ENCODE measurements at regions not wholly inside any gene's neighbourhood (a gene's known extent, or its start where the extent isn't known, plus 50 kb on each side); places are given as distances from the start of the nearest gene placed in this dataset.

DNA sequence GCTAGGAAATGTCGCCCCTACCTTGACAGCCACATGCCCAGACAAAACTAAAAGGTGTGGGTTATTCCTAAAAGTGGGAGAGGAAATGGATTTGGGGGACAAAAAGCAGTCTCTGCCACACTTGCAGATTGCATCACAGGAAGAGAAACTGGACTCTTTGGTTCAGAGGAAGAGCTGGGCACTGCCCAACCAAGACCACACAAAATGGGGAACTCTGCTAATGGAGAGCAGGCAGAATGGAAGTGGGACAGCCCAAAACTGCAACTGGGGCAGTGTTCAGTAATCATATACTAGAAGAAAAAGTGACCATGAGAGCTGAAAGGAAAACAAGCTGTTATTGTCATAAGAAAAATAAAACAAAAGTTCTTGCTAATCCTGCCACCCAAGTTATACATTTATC is 138.9 kb upstream of the FRMD4B start:
- Histone ChIP-seq H3K4me1 (no peaks in the 10 kb centered on the region), H3K4me3 (no peak overlapping the region), H3K27me3 (no peaks in the 10 kb centered on the region), H3K4me2 (no peak overlapping the region), H4K20me1 (no peaks in the 10 kb centered on the region), H3K27ac (no peak overlapping the region), H3K9me3 (no peaks in the 10 kb centered on the region), H3K9ac (no peak overlapping the region), H3K36me3 (no peaks in the 10 kb centered on the region)
- no peak for TF ChIP-seq Cebpa-rat (IDR thresholded peaks at IDR 0.05)

DNA sequence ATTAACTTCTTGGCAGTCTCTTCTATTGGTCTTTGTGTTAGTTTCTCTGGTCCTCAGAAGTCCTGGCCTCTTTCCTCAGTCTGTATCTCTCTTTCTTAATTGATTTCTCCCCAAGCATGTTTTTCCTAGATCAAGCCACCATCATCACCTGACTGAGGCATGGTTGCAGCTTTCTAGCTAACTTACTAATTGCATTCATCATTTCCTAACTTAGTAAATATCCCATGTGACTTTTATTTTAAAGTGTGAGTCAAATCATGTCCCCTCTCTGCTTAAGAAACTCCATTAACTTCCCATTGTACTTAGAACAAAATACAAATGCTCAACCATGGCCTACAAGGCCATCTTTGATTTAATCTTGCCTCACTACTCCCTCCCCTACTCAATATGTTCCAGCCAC is 135.4 kb upstream of the FRMD4B start:
- Histone ChIP-seq H3K27ac (no peak overlapping the region), H3K9ac (no peak overlapping the region), H3K4me2 (no peak overlapping the region), H3K9me3 (no peaks in the 10 kb centered on the region), H3K27me3 (no peaks in the 10 kb centered on the region), H4K20me1 (no peaks in the 10 kb centered on the region), H3K4me1 (peaks cover 14% of the 10 kb centered on the region), H3K36me3 (no peaks in the 10 kb centered on the region), H3K4me3 (no peak overlapping the region)
- no peak for TF ChIP-seq Cebpa-rat (IDR thresholded peaks at IDR 0.05)

DNA sequence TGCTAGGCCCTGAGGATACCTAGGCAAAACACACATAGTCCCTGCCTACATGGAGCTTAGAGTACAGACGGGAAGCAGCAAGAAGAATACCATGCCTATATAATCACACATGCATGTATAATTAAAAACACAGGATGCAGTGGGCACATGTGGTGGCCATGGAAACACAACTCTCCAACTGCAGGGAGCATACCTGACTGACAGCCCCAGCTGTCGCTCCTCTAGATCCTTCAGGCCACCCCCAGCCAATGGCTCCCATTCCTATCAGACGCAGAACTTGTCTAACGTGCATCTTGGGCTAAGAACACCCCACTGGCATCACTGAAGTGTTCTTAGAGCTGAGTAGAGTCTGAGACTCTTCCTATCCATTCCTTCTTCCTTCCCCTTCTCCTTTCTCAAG is 125.5 kb upstream of the FRMD4B start:
- H3K36me3 ChIP-seq, result no peaks in the 10 kb centered on the region
- H3K27me3 ChIP-seq, result no peaks in the 10 kb centered on the region
- H3K9me3 ChIP-seq, result peaks cover 7% of the 10 kb centered on the region
- no peaks in the 10 kb centered on the region for H3K4me1 ChIP-seq
- TF ChIP-seq Cebpa-rat (IDR thresholded peaks at IDR 0.05), result no peak
- H4K20me1 ChIP-seq, result no peaks in the 10 kb centered on the region
- H3K4me3 ChIP-seq, result no peak overlapping the region
- no peak overlapping the region for H3K9ac ChIP-seq
- H3K4me2 ChIP-seq, result no peak overlapping the region
- H3K27ac ChIP-seq, result no peak overlapping the region

DNA sequence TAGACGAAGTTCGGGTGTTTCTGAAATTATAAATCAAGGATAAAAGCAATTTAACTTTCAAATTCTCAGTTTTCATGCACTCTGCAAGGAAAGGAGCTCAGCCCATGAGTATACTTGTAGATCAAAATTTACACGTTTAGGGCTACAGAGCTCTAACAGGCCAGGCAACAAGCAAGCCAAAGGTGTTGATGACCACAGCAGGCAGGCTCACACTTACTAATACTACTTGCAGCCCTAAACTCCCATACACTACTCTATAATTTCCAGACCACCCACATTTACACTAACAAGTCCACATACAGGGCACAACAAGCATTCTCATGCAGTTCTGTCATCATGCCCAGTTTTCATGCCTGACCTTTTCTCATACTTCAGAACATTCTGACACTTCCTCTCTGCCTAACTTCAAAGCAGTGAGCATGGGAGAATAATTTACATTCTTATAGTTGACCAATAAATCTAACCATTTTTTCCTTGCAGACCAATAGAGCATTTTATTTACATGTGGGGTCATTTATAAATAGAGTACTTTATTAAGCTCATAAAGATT is 124.7 kb upstream of the FRMD4B start:
- H3K9ac ChIP-seq, result no peak overlapping the region
- H3K36me3 ChIP-seq, result no peaks in the 10 kb centered on the region
- H3K4me3 ChIP-seq, result no peak overlapping the region
- no peaks in the 10 kb centered on the region for H3K4me1 ChIP-seq
- no peak for TF ChIP-seq Cebpa-rat (IDR thresholded peaks at IDR 0.05)
- H3K4me2 ChIP-seq, result no peak overlapping the region
- no peaks in the 10 kb centered on the region for H4K20me1 ChIP-seq
- H3K27ac ChIP-seq, result no peak overlapping the region
- H3K9me3 ChIP-seq, result peaks cover 7% of the 10 kb centered on the region
- H3K27me3 ChIP-seq, result no peaks in the 10 kb centered on the region

DNA sequence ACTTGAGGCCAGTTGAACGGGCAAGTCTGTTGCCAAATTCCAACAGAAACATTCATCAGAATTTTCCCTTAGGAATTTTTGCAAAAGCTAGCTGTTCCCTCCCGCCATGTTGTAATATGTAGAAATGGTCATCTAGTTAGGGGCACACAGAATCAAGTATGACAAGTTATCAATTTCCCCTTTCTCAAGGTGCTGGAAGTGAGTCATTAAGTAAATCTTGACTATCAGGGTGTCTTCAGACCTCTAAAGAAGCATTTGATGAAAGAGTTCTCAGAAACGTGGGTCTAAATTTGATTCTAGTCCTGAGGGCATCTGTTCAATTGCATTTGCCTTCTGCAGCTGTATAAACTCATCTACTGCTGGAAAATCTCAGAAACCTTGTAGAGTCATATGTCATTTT is 123.4 kb upstream of the FRMD4B start:
- Histone ChIP-seq H3K27ac (no peak overlapping the region), H3K4me2 (no peak overlapping the region), H3K4me3 (no peak overlapping the region), H3K27me3 (no peaks in the 10 kb centered on the region), H3K4me1 (no peaks in the 10 kb centered on the region), H4K20me1 (no peaks in the 10 kb centered on the region), H3K36me3 (no peaks in the 10 kb centered on the region), H3K9me3 (peaks cover 5% of the 10 kb centered on the region), H3K9ac (no peak overlapping the region)
- no peak for TF ChIP-seq Cebpa-rat (IDR thresholded peaks at IDR 0.05)

DNA sequence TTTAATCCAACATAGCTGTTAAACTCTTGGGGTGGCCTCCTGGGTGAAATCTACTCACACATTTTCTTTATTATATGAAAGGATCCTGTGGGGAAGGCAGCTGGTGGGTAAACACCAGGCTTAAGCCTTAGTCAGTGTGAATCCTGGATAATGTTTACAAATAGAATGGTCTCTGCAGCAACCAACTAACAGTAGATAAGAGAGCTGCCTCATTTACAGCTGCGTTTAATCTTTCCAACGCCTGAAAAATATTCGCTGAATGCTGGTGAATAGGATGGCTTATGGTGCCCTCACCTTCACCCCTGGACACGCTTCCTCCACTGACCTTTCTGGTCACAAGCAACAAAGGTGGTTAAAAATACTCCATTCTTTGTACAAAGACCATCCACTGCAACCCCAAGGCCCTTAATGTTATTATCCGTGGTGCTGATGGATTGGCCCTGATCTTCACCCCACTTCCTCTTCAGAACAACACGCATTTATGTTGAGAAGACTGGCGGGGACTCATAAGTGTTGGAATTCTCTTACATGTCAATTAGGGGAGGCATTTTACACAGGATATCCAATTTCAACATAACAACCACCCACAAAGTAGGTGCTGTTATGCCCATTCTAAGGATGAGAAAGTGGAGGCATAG is 120.0 kb upstream of the FRMD4B start:
- no peaks in the 10 kb centered on the region for H4K20me1 ChIP-seq
- H3K4me2 ChIP-seq, result no peak overlapping the region
- no peak for TF ChIP-seq Cebpa-rat (IDR thresholded peaks at IDR 0.05)
- H3K4me3 ChIP-seq, result no peak overlapping the region
- no peaks in the 10 kb centered on the region for H3K9me3 ChIP-seq
- H3K4me1 ChIP-seq, result peaks cover 4% of the 10 kb centered on the region
- no peak overlapping the region for H3K27ac ChIP-seq
- H3K27me3 ChIP-seq, result no peaks in the 10 kb centered on the region
- no peak overlapping the region for H3K9ac ChIP-seq
- no peaks in the 10 kb centered on the region for H3K36me3 ChIP-seq

DNA sequence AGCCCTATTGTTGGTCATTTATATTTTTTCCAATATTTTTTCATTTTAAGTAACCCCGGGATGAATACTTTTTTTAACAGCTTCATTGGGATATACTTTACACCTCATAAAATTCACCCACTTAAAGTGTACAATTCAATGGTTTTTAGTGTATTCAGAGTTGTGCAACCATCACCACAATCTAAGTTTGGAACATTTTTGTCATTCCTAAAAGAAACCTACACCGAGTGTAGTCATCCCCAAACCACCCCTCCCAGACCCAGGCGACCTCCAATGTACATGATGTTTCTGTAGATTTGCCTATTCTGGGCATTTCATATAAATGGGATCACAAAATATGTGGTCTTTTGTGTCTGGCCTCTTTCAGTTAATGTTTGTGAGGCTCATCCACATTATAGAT is 118.3 kb upstream of the FRMD4B start:
- no peak for TF ChIP-seq Cebpa-rat (IDR thresholded peaks at IDR 0.05)
- no peak overlapping the region for H3K27ac ChIP-seq

DNA sequence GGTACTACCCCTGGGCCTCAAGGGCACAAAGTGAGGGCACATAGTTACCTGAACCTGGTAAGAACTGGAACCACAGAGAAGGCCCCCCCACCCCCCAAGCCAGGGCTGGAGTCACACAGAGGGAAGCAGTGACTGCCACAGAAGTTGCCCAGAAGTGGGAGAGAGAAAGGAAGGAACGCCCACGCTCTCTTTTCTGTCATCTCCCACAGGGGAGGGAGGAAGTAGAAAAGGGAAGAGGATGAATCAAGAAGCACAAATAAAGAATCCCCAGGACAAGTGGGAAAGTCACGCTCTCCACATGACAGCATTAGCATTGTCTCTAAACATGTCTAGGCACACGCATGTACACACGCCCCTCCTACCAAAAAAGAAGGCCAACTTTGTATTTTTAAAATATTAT is 114.7 kb upstream of the FRMD4B start:
- no peak for TF ChIP-seq Cebpa-rat (IDR thresholded peaks at IDR 0.05)
- Histone ChIP-seq H3K36me3 (no peaks in the 10 kb centered on the region), H3K27ac (no peak overlapping the region), H3K9ac (no peak overlapping the region), H3K4me3 (no peak overlapping the region), H3K9me3 (no peaks in the 10 kb centered on the region), H3K4me1 (peaks cover 13% of the 10 kb centered on the region), H3K27me3 (no peaks in the 10 kb centered on the region), H4K20me1 (no peaks in the 10 kb centered on the region), H3K4me2 (peak overlapping the region; percentile 39)

More for the DNA sequence above, 118.3 kb upstream of the FRMD4B start:
- no peak overlapping the region for H3K9ac ChIP-seq
- H3K36me3 ChIP-seq, result no peaks in the 10 kb centered on the region
- H3K27me3 ChIP-seq, result no peaks in the 10 kb centered on the region
- no peak overlapping the region for H3K4me3 ChIP-seq
- no peaks in the 10 kb centered on the region for H4K20me1 ChIP-seq
- H3K4me1 ChIP-seq, result peaks cover 13% of the 10 kb centered on the region
- no peak overlapping the region for H3K4me2 ChIP-seq
- H3K9me3 ChIP-seq, result no peaks in the 10 kb centered on the region

DNA sequence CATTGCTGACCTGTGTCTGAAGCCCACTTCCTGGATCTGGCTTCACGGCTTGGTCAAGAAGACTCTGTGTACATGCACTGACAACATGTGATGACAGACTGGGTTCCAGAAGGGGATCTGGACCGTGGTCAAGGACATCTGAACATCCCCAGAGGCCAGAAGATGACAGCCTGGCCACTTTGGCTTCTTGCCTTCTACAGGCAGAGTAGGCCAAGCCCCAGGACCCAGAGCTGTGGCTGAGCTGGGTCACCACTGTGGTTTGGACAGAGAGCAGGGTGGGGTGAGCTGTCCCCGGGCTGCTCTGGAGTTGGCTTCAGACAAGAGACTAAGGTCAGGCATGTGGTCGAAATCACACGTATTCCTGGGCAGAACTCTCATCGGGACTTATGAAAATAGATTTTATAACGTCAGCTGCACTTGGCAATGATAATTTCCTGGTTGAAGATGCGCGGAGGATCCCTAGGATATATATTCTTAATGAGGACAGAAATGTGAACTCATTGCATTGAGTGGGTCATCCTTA is 114.1 kb upstream of the FRMD4B start:
- Histone ChIP-seq H3K4me1 (peaks cover 13% of the 10 kb centered on the region), H3K36me3 (no peaks in the 10 kb centered on the region), H3K4me2 (no peak overlapping the region), H3K27ac (no peak overlapping the region), H3K9me3 (no peaks in the 10 kb centered on the region), H3K9ac (no peak overlapping the region), H4K20me1 (no peaks in the 10 kb centered on the region), H3K4me3 (no peak overlapping the region), H3K27me3 (no peaks in the 10 kb centered on the region)
- no peak for TF ChIP-seq Cebpa-rat (IDR thresholded peaks at IDR 0.05)

DNA sequence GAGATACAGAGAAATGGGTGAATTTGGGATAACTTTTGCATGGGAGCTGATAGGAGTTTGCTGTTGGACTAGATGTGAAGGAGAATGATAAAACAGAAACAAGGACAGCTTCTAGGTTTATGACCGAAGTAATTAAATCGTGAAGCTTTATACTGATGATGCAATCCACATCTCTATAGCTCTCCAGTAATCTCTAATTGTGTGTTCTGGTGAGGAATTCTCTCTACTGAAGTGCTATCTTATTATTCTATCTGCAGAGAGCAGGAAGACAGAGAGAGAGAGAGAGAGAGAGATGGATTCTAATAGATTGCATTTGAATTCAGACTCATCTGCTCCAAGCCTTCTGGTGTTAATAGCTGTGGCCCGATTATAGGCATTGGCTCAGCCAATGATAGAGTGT is 113.5 kb upstream of the FRMD4B start:
- no peak overlapping the region for H3K9ac ChIP-seq
- no peak overlapping the region for H3K27ac ChIP-seq
- H3K4me2 ChIP-seq, result no peak overlapping the region
- no peak overlapping the region for H3K4me3 ChIP-seq
- no peaks in the 10 kb centered on the region for H3K27me3 ChIP-seq
- H3K36me3 ChIP-seq, result no peaks in the 10 kb centered on the region
- no peaks in the 10 kb centered on the region for H3K9me3 ChIP-seq
- H3K4me1 ChIP-seq, result peaks cover 13% of the 10 kb centered on the region
- H4K20me1 ChIP-seq, result no peaks in the 10 kb centered on the region
- TF ChIP-seq Cebpa-rat (IDR thresholded peaks at IDR 0.05), result no peak

Measured in BLaER1 (cell line).